Thyroid gland (tissue), 4 donors: ENCODE measurements at regions not wholly inside any gene's neighbourhood (a gene's known extent, or its start where the extent isn't known, plus 50 kb on each side); places are given as distances from the start of the nearest gene placed in this dataset.

Experiments used
- DNase-seq, 2 donors: peaks; one replicate each; pipeline ENCODE4 v3.0.0-alpha.2; 2019
- H3K27ac ChIP-seq, 3 donors: fragments of 200-600 bp; sonication (generic); 1 replicate in 2 of 3; 2 replicates in 1 of 3; pipeline ENCODE4 v1.5.1; 2016 to 2019; ENCODE audit warnings: mild to moderate bottlenecking in 1 of 3, moderate library complexity in 1 of 3
- H3K27me3 ChIP-seq: fragments of 200-600 bp; sonication (generic); one replicate; pipeline ENCODE4 v1.5.1; 2019
- H3K36me3 ChIP-seq, 2 donors: fragments of 200-600 bp; sonication (generic); one replicate each; pipeline ENCODE4 v1.5.1; 2016 to 2019
- H3K4me1 ChIP-seq, 2 donors: fragments of 200-600 bp; sonication (generic); one replicate each; pipeline ENCODE4 v1.5.1; 2017 to 2019
- H3K4me3 ChIP-seq, 3 donors: fragments of 200-600 bp; sonication (generic); replicated peaks in 1 of 3; 1 replicate in 2 of 3; 2 replicates in 1 of 3; pipeline ENCODE4 v1.5.1; 2016; ENCODE audit warnings: mild to moderate bottlenecking in 1 of 3
- H3K9me3 ChIP-seq: fragments of 200-600 bp; sonication (generic); one replicate; pipeline ENCODE4 v1.5.1; 2017
- POLR2A ChIP-seq, 2 donors: fragments of 450-650 bp; IDR thresholded peaks; one replicate each; pipeline ENCODE4 v1.6.1; 2017; ENCODE audit warnings: antibody characterized with exemption in 2 of 2, mild to moderate bottlenecking in 2 of 2, moderate library complexity in 1 of 2
- WGBS, 2 donors: methylation state at CpG; one replicate each; pipeline ENCODE4 v1.1.5; 2017; 5-methylcytosine and 5-hydroxymethylcytosine counted together
- intact Hi-C: fragments of 100-400 bp; cut with DNase I; formaldehyde crosslinking; loops from one replicate; pipeline ENCODE4 v1.15.1; 2023
- TF ChIP-seq, protein P1 (sequence below), 6 experiments: fragments of 200-600 bp in 3 of 6; fragments of 450-650 bp in 3 of 6; sonication (generic) in 3 of 6; IDR thresholded peaks; one replicate each; pipeline ENCODE4 v1.5.1; 2016 to 2019; ENCODE audit warnings: antibody characterized with exemption in 6 of 6, mild to moderate bottlenecking in 2 of 6, inconsistent platforms in 1 of 6, moderate library complexity in 1 of 6

DNA sequence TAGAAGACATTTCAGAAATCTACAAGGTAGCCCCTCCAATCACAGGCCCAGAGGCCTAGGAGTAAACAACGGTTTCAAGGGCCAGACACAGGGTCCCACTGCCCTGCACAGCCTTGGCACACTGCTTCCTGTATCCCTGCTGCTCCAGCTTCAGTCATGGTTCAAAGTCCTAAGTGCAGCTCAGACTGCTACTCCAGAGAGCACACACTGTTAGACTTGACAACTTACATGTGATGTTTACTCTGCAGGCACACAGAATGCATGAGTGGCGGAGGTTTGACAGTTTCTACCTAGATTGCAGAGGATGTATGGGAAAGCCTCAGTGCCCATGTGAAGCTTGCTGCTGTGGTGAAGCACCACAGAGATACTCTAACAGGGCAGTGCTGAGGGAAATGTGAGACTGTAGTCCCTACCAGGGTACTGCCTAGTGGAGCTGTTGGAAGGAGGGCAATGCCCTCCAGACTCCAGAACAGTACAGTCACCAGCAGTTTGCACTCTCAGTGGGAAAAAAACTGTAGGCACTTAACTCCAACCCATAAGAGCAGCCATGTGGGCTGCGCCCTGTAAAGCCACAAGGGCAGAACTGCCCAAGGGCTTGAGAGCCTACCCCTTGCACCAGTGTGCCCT is 270.0 kb downstream of the ZWINT start:
- H3K27ac ChIP-seq = no peak overlapping the region
- no peak for DNase-seq
- H3K4me3 ChIP-seq = no peak overlapping the region
- H3K4me1 ChIP-seq = no peaks in the 10 kb centered on the region
- H3K36me3 ChIP-seq = no peaks in the 10 kb centered on the region
- intact Hi-C loops = no loop called here
- no peaks in the 10 kb centered on the region for H3K27me3 ChIP-seq
- TF ChIP-seq, protein P1, sequence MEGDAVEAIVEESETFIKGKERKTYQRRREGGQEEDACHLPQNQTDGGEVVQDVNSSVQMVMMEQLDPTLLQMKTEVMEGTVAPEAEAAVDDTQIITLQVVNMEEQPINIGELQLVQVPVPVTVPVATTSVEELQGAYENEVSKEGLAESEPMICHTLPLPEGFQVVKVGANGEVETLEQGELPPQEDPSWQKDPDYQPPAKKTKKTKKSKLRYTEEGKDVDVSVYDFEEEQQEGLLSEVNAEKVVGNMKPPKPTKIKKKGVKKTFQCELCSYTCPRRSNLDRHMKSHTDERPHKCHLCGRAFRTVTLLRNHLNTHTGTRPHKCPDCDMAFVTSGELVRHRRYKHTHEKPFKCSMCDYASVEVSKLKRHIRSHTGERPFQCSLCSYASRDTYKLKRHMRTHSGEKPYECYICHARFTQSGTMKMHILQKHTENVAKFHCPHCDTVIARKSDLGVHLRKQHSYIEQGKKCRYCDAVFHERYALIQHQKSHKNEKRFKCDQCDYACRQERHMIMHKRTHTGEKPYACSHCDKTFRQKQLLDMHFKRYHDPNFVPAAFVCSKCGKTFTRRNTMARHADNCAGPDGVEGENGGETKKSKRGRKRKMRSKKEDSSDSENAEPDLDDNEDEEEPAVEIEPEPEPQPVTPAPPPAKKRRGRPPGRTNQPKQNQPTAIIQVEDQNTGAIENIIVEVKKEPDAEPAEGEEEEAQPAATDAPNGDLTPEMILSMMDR (IDR thresholded peaks at IDR 0.05) = no peak
- TF ChIP-seq POLR2A (IDR thresholded peaks at IDR 0.05) = no peak
- 65 to 75% methylated on average over 2 to 3 of the region's 3 CpGs for WGBS, 2 donors
- H3K9me3 ChIP-seq = no peaks in the 10 kb centered on the region

DNA sequence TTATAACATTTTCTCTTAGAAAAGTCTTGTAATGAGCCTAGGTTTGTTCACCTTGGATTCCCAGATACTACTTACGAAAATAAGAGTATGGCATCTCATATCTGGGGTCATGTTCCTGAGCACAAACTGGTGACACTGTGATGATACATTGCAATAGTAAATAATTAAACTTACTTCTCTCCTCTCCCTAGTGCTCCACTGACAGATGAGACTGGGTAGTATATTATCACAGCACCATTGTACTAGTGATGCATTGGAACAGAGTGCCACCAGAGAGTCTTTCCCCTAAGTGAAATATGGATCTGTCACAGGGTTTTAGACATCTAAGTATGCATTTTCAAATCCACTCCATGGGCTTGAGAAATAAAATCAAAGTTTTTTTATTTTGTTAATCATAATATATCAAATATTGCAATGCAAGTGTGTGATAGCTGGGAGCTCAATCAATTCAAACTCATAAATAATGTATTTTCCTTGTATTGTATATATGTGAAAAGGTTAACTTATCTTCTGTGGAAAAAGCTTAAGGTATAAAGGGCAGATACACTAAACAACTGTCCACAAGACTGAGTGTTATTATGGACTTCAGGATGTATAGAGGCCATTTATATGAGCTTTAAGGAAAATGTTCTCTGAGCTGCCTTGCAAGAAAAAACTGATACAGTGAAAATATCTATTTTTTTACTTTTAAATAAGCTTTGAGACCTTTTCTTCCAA is 275.5 kb downstream of the ZWINT start:
- Histone ChIP-seq H3K27me3 (no peaks in the 10 kb centered on the region), H3K27ac (no peak overlapping the region), H3K36me3 (no peaks in the 10 kb centered on the region), H3K9me3 (no peaks in the 10 kb centered on the region), H3K4me1 (no peaks in the 10 kb centered on the region), H3K4me3 (no peak overlapping the region)
- no peak for DNase-seq
- whole genome bisulfite sequencing, 2 donors = 78 to 88% methylated on average over 1 of the region's 1 CpG
- intact Hi-C loops = no loop called here
- no peak for TF ChIP-seq POLR2A (IDR thresholded peaks at IDR 0.05)
- TF ChIP-seq, protein P1 (IDR thresholded peaks at IDR 0.05) = no peak

DNA sequence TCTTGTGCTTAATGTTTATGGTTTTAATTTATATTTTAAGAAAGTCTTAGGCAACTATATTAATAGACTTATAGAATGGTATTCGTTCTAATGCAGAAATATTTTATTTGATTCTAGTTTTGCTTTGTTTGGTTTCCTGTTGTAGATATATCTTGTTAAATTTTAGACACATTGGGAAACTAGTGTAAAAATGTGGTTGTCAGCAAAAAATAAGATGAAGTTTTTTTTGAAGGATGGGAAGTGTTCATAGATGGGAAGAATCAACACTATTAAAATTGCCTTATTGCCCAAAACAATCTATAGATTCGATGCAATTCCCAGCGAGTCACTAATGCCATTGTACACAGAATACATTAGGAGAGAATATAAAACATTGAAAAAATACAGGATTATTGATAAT is 278.9 kb downstream of the ZWINT start:
- 86% methylated on average over 3 of the region's 3 CpGs for WGBS, 2 donors
- TF ChIP-seq POLR2A (IDR thresholded peaks at IDR 0.05) = no peak
- TF ChIP-seq, protein P1 (IDR thresholded peaks at IDR 0.05) = no peak

DNA sequence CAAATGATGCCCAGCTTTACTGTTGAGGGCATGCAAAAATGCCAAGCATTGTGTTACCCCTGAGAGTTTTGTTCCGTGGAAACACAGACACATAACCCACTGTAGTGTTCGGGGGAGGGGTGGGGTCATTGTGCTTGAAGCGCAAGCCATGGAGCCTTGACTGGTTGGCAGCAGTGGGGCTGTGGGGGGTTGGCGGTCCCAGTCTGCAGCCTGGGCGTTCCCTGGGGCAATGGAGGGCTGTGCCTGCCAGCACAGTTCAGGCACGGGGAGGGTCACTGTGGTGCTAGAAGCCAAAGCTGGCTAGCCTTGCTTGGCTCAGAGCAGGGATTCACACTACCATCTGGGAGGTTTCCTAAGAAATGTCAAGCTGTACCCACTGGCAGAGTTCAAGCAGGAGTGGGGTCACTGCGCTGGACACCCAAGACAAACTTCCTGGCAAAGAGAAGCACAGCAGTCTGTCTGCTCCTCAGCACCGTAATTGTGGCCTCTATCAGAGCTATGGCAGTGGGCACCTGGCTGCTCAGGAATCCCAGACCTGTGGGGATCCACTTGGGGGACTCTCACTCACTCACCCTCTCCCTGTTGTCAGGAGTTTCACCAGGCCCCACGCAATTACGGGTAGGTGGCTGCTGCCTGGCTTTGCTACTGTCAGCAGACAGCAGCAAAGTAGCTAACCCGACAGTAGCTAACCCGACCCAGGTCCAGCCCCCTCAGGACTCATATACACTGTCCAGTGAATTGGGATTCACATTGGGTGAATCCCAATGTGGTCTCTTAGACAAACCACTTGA is 292.4 kb downstream of the ZWINT start:
- intact Hi-C loops = no loop called here

More for the DNA sequence above, 278.9 kb downstream of the ZWINT start:
- DNase-seq = no peak
- Histone ChIP-seq H3K4me1 (no peaks in the 10 kb centered on the region), H3K27me3 (no peaks in the 10 kb centered on the region), H3K9me3 (no peaks in the 10 kb centered on the region), H3K36me3 (no peaks in the 10 kb centered on the region), H3K27ac (no peak overlapping the region), H3K4me3 (no peak overlapping the region)
- intact Hi-C loops = no loop called here

More for the DNA sequence above, 292.4 kb downstream of the ZWINT start:
- DNase-seq = no peak
- H3K4me1 ChIP-seq = no peaks in the 10 kb centered on the region
- WGBS, 2 donors = 74 to 88% methylated on average over 11 to 12 of the region's 12 CpGs
- H3K4me3 ChIP-seq = no peak overlapping the region
- no peaks in the 10 kb centered on the region for H3K27me3 ChIP-seq
- no peak for TF ChIP-seq POLR2A (IDR thresholded peaks at IDR 0.05)
- TF ChIP-seq, protein P1 (IDR thresholded peaks at IDR 0.05) = no peak
- no peak overlapping the region for H3K27ac ChIP-seq
- no peaks in the 10 kb centered on the region for H3K36me3 ChIP-seq
- no peaks in the 10 kb centered on the region for H3K9me3 ChIP-seq
